Pons (tissue), 1 donor: ENCODE measurements at regions not wholly inside any gene's neighbourhood (a gene's known extent, or its start where the extent isn't known, plus 50 kb on each side); places are given as distances from the start of the nearest gene placed in this dataset.
"Not testable (repeated sequence)": the region's sequence is repeated elsewhere in the genome, so short reads cannot be mapped to it uniquely, and the experiment has no call there.

Experiments used
- DNase-seq: peaks from one replicate; pipeline ENCODE4 v3.0.0-alpha.2; 2016; ENCODE audit warnings: low spot score

DNA sequence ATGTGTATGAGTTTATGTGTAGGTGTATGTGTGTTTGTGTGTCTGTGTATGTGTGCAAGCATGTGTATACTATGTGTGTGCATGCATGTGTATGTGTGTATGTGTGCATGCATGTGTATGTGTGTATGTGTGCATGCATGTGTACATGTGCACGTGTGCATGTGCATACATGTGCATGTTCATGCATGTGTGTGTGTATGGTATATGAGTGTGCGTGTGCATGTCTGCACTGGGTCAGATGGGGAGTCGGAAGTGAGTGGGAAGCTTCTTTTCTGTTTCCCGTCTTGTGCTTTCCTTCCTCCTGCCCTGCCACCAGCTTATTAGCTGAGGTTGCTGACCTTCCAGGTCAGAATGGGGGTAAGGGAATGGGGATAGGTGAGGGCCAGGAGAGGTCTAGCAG is 174.7 kb downstream of the MAP2K4 start:
- DNase-seq: no peak

DNA sequence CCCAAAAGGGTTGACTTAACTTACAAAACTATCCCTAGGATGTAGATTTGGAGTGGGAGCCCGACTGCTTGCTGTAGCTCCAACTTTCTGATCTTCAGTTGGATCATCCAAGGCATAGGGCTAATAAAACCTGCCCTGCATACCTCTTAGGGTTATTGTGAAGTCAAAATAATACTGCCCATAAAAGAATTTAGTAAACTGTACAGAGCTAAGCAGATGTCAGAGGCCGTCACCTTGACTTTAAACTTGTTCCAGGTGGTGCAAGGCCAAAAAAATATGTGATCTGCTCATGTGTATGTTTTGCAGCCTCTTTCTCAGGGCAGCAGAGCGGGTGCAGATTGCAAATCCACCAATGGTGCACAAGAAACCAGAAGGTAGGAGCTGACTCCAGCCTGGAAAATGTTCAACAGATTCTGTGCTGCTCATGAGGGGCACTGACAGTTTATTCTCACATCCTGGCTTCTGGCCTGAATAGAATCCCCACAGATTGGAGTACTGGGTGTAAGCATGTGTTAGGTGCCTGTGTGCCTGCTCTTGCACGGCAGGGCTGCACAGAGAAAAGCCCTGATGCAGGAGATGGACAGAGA is 180.7 kb downstream of the MAP2K4 start:
- DNase-seq: no peak

DNA sequence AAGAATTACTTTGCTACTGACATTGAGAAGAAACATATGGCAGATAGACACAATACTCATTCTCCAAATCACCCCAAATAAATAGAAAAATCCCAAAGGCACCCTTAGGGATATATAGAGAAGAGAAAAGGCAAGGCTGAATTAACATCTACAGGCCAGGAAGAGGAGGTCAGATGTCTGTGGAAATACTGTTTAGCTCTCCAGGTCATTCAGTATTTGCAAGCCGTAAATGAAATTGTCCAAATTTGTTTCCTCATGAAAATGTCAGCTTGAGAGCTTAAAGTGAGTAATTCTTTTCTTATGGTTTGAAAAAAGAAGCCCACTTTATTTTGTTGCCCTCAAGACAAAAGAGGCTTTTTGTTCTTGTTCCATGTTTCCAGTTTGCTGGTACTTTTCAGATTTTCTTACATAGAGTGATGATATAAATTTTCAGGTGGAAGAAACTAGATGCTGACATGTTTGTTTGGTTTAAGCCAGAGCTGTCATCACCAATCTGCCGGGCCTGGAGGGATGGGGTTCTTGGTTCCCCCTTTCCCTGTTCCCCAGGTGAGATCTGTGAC is 189.0 kb downstream of the MAP2K4 start:
- DNase-seq: no peak

DNA sequence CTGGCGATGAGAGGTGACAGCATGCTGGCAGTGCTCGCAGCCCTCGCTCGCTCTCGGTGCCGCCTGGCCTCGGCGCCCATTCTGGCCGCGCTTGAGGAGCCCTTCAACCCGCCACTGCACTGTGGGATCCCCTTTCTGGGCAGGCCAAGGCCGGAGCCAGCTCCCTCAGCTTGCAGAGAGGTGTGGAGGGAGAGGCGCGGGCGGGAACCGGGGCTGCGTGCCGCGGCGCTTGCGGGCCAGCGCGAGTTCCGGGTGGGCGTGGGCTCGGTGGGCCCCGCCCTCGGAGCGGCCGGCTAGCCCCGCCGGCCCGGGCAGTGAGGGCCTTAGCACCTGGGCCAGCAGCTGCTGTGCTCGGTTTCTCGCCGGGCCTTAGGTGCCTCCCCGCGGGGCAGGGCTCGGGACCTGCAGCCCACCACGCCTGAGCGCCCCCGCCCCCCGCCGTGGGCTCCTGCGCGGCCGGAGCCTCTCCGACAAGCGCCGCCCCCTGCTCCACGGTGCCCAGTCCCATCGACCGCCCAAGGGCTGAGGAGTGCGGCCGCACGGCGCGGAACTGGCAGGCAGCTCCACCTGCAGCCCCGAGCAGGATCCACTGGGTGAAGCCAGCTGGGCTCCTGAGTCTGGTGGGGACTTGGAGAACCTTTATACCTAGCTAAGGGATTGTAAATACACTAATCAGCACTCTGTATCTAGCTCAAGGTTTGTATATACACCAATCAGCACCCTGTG is 200.2 kb downstream of the MAP2K4 start:
- DNase-seq: not testable (repeated sequence)

DNA sequence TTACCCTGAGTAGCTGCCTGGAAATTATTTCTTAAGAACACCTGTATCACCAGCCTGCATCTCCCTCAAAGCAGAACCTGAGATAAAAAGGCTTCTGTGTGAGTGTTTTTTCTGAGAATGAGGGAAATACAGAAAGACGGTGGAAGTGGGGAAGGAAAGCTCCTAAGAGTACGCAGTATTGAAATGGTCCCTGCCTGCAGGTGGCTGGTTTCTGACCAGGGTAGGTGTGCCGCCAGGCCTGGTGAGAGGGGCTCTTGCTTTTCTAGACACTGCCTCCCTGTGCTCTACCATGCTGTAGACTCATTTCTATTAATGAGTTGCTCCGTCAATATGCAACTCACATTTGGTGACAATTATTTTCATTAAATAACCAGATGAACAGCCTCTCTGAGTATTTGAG is 201.7 kb downstream of the MAP2K4 start:
- DNase-seq: no peak

DNA sequence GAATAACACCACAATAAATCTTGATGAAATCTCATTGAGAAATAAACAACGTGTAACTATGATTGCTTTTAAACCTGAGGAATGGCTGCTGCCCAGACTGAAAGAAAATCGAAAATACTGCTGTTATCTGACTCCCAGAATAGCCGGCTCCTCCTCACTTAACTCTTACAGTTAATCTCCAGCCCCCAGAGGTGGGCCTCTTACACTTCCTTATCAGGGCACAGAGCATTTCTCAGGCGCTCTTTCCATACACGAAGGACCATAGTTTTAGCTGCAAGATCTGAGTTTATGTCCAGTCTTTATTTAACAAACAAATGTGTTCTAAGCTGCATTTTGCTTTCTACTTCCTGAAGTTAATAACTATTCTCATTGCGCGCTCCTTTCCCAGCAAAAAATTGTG is 206.9 kb downstream of the MAP2K4 start:
- no peak for DNase-seq

DNA sequence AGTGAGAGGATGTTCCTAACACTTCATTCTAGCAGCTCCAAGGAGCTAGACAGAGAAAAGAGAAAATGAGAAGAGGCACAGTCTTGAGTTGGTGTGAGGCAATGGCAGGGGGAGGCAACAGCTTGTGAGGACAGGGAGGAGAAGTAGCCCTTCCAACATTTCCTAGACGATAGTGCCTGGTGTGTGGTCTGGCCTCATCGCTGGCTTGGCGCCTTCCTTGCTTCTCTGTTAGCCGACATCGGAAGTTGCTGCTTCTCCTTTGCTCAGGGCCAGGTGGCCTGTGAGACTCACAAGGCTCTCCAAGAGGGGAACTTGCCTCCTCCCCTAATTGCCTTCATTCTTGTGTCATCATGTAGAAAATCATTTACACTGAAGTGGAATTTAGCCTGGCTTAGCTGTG is 208.7 kb downstream of the MAP2K4 start:
- DNase-seq: no peak

DNA sequence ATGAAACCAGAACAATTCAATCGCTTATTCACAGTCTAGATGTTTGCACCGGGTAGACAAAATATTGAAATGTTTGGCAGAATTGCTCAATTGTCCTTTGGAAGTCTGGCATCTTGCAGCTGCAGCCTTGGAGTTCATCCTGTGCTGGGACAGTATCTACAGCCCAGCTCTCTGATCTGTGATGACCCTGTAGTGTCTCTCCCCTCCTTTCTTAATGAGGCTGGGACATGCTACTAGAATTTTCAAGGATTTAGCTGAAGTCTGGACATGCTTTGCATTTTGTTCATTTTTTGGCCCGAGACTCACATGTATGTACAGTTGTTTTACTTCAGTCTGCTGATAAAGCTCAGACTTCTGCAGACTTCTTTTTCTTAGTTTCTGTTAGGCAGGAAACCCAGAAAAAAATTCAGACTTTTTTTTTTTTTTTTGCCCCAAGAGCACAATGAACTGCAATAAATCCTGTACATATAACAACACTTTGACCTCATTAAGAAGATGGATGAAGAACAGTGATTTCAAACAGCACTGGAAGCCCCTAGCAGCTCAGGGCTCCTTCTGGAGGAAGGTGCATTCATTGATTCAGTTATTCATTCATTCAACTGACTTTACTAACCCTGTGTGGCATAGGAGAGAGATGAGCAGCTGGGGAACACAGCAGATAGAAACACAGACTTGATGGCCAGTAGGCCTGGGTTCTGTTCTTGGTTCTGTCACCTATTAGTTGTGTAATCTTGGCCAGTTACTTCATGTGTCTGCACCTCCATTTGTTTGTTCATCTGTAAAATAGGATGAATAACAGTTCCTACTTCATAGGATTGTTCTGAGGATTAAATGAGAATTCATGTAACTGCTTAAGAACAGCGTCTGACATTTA is 210.0 kb downstream of the MAP2K4 start:
- DNase-seq: peak; percentile 57

DNA sequence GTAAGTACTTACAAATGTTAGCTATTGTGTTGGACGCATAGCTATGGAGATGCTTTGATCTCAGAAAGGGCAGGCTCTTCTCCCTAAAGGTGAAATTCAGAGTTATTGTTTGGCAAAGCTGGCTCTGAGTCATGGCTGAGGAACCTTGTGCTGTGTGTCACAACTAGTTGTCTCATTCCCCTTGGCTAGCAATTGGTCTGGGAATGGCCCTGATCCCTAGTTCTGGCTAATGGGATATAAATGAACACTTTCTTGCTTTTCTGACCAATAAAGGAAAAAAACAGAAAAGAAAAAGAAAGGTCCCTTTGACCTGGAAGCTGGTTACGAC is 210.6 kb downstream of the MAP2K4 start:
- no peak for DNase-seq

DNA sequence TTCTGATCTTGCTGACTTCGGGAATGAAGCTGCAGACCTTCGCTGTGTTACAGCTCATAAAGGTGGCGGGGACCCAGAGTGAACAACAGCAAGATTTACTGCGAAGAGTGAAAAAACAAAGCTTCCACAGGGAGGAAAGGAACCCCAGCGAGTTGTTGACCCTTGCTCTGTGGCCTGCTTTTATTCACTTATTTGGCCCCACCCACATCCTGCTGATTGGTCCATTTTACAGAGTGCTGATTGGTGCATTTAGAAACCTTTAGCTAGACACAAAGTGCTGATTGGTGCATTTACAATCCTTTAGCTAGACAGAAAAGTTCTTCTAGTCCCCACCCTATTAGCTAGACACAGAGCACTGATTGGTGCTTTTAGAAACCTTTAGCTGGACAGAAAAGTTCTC is 218.3 kb downstream of the MAP2K4 start:
- not testable (repeated sequence) for DNase-seq

DNA sequence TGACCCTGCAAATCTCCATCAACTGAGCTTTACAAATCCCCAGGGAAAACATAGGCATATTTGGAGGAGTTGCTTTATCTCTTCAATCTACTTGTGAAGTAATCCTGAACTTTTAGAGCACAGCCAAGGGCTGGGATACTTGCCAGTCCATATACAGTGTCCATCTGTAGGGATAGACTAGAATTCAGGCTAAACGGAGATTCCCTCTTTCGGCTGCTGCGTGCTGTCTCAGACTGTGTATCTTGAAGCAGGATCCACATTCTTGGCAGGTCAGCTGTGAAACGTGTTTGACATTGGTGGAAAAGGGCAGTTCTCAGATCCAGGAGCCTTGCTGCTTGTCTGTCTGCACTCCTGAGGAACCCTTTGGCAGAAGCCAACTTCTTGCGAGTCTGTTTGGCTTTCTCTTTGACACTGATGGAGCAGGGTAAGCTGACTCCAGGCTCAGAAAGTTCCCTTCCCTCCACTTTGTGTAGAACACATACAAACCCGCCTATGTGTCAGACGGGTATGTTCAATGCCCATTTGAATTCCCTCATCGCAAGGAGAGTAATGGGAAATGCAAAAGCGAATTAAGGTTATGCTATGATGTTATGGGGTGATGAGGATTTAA is 221.8 kb downstream of the MAP2K4 start:
- peak; percentile 6 for DNase-seq

DNA sequence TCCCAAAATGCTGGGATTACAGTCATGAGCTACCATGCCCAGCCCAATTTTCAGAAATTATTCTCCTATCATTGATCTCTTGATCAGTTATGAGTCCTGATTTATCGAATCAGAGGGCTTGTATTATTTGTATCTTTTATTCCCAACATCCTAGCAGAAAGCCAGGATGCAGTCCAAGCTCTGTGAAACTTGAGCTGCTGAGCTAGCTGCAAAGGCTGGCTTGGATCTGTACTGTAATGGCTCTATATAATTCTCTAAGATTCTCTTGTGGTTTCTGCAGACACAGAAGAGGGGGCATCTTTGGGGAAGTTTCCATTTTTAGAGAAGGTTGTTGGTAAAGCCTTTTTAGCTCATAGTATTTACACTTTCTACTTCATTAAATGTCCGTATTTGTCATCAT is 227.1 kb downstream of the MAP2K4 start:
- DNase-seq: no peak

DNA sequence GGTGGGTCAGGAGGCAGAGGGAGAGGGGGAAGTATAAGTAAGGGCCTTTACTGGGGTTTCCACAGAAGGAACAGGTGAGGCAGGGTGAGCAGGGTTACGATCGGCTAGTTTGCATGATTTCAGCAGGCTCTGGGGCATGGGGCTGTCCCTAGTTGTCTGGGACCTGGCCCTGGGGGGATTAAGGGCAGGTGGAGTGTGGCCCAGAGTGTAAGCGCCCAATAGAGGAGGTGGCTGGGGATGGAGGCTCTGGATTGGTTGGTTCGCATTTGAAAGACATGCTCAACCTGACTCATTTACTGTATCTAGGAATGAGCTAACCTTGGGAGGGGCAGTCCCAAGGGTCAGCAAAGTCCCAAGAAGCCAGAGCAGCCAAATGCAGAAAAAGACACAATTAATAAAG is 230.3 kb downstream of the MAP2K4 start:
- DNase-seq: no peak

DNA sequence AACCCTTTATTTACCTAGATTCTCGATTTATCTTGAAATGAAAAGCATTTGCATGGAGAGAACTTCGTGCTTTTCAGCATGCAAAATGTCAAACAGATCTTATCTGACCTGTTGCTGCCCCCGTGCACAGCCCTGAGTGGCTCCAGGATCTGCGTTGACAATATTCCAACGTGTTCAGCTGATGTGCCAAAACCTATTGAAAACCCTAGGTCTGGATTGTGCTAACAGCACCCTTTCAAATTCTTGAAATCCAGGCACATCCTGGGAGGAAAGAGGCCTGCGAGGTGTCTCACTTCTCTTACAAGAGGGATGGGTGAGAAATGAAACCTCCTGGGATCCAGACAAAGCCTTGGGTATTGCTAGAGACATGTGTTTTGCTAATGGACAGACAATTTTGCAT is 231.8 kb downstream of the MAP2K4 start:
- no peak for DNase-seq

DNA sequence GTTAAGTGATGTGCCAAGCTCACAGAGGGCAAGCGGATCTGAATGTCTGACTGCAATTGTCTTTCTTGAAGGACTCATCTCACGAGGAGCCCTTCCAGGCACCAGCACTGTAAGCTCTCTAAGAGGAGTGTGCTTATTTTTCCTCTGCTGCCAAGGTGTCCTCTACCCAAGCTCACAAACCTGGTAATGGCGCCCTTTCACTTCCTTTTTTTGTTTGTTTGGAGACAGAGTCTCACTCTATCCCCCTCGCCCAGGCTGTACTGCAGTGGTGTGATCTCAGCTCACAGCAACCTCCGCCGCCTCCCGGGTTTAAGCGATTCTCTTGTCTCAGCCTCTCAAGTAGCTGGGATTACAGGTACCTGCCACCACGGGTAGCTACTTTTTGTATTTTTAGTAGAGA is 233.8 kb downstream of the MAP2K4 start:
- no peak for DNase-seq

DNA sequence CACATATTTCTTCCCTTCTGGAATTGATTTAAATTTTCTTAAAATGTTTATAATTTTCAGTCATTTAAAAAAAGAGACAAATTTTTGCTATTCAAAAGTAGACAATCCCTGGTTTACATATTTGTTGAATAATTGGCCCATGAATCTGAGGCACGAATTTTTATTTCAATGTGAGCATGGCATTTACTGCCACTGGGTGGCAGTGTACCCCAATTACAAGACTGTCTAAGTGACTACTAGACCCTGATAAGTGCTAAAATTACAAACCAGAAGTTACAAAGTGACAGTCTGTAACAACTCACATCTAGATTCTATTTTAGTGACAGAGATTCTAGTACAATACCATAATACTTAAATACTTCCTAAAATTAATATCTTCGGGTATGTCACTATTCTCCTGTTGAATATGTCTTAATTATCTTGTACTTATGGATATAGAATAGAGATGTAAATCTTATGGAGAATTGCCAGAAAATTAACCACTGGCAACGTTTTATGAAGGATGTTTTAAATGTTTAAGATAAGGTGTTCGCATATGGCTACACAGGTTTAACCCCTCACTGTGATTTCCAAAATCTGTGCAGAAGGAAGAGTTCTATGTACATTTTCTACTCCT is 235.8 kb downstream of the MAP2K4 start:
- DNase-seq: peak; percentile 52

DNA sequence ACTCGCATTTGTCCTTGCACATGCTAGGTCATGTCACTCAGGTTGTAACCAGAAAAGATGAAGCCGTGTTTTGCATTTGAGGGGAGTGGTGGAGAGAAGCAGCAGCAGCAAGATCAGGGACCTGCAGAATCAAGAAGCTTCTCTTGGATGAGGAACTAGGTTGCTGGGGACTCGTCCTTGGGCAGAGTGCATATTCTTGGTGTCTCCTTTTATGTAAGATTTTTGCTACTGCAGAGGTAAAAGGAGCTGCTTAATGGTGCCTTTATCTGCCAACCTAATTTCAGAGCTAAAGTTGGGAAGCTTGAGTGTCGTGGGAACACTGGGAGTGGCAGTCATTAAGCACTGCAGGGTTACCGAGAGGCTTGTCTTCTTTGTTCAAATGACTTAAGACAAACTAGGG is 236.5 kb downstream of the MAP2K4 start:
- no peak for DNase-seq

DNA sequence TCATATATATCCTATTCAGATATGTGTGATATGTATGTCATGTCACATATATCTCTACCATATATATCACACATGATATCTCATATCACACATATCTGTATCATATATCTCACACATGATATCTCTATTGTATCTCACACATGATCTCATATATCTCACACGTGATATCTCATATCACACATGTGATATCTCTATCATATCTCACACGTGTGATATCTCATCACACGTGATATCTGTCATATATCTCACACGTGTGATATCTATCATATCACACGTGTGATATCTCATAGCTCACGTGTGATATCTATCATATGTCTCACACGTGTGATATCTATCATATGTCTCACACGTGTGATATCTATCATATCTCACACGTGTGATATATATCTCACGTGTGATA is 240.7 kb downstream of the MAP2K4 start:
- DNase-seq: no peak

DNA sequence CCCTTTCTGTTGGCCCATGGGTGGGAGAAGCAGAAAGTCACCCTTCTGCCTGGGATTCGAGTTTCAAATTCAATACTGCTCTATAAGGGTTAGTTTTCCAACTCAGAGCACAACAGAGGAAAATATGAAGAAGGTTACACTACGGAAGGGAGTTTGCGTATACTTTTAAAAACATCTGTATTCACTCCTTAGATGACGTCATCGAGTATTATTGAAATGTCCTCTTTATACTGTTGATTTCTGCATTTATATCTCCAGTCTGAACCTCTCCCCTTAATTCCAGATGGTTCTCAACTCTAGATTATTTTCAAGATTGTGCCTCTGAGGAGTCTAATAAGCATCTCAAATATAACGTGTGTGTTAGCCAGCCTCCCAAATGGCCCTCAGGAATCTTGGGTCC is 249.1 kb downstream of the MAP2K4 start:
- no peak for DNase-seq

DNA sequence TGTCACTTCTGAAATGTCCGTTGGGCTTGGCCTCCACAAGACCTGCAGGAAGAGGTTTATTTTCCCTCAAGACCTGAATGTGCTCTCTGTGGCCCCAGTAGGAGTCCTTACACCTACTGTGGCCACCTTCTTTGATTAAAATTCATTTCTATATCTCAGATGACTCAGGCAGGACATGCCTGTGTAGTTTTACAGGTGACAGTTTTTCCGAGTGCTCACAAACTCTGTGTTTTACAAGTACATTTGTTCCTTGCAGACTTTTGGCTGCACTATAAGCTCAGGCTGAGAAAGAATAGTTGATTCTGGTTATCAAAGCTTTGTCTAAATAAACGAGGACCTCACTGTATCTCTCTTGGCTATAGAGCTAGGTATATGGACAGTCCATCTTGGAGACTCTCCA is 257.1 kb downstream of the MAP2K4 start:
- no peak for DNase-seq

DNA sequence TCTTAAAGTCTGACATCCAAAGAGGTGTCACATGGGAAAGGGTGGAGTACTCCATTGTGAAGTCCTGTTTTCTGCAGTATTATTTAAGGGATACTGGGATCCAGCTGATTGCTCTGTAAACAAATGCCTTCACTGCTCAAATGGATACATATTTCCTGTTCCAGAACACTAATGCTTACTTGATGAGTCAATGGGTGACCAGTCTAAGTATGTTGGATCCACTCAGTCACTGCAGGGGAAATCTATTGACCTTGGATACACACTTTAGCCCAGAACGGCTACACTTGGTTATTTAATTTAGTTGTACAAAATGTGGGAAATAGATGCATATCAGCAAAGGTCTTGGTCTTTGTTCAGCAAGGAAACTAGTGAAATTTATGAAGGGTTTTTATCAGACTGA is 261.4 kb downstream of the MAP2K4 start:
- no peak for DNase-seq

DNA sequence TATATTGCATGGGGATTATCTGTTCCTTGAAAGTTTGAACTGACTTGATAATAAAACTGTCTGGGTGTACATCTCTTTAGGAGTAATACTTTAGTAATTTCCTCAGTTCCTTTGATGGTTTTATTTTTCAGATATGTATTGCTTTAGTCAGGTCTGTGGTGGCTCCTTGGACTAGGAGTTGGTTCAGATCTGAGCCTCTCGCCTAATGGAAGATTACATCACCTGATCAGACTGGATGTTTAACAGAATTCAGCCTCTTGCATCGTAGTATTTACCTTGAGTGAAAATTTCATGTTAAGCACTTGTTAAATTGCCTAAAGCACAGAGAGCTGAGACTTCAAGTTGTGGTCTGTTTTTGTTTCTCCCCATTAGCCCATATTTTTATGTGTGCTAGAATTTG is 267.3 kb downstream of the MAP2K4 start:
- no peak for DNase-seq
